ENCODE measurements at regions not wholly inside any gene's neighbourhood (a gene's known extent, or its start where the extent isn't known, plus 50 kb on each side); places are given as distances from the start of the nearest gene placed in this dataset.

DNA sequence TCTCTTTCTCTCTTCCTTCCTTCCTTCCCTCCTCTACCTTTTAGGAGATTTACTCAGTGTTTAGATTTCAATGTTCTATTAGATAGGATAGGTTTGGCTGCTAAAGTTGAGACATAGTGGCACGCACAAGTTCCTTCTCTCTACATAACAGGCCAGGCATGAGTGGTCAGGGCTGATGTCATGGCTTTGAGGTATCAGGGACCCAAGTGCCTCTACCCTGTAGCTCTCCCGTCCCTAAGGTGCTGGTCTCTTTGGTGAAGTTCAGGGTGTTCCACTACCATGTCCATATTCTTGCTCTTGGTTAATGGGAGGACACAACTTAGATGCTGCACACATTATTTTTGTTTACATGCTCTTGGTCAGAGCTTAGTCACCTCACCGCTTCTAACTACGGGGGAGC lies 245.3 kb downstream of the QKI start:
- 93 to 97% methylated on average over 4 of the region's 4 CpGs for WGBS, 2 experiments
- Histone ChIP-seq H3K27ac (ENCODE audit: insufficient read depth, low read depth, low read length, poor library complexity, severe bottlenecking) (no peak overlapping the region), H3K4me1 (ENCODE audit: control insufficient read depth, insufficient read depth, low read length) (peaks cover 3% of the 10 kb centered on the region), H3K4me3 (ENCODE audit: insufficient read depth, low read depth, low read length) (no peak overlapping the region), H3K9me3 (ENCODE audit: control insufficient read depth, low read length) (no peaks in the 10 kb centered on the region), H3K27me3 (ENCODE audit: control insufficient read depth, insufficient read depth, low read length, poor library complexity, severe bottlenecking) (no peaks in the 10 kb centered on the region), H3K36me3 (ENCODE audit: control insufficient read depth, insufficient read depth, low read length) (no peaks in the 10 kb centered on the region)

DNA sequence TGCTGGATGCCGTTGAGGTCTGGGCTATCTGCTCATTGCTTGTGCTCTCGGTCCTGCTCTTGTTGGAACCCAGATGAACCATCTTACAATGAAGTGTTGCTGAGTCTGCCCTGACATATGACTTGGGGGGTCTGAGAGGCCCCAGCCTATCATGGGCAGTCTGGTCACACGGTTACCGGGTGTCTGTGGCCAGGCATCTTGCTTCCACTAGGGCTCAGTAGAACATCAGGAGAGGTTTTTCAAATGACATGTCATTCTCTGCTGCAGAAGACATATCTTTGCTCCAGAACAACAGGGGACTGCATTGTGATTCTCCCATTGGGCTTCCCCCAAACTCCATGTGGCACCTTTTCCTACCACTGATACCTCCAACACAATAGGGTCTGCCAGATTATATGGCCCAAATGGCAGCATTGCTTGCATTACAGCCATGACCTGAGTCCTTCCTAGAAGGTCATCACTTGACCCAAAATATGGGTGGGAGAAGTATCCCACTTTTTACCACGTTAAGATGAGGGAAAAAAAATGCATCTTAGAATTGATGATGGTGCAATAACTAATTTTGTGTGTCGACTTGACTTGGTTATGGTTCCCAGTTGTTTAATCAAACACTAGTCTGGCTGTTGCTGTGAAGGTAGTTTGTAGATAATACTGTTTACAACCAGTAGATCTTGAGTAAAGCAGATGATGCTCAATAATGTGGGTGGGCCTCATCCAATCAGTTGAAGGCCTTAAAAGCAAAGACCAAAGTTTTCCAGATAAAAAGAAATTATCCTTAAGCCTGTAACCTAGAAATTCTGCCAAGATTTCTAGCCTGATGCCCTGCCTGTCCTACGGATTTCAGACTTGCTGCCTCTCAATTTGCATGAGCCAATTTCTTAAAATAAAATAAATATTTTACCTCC lies 241.0 kb downstream of the QKI start:
- WGBS, 2 experiments: 92 to 93% methylated on average over 7 of the region's 7 CpGs

DNA sequence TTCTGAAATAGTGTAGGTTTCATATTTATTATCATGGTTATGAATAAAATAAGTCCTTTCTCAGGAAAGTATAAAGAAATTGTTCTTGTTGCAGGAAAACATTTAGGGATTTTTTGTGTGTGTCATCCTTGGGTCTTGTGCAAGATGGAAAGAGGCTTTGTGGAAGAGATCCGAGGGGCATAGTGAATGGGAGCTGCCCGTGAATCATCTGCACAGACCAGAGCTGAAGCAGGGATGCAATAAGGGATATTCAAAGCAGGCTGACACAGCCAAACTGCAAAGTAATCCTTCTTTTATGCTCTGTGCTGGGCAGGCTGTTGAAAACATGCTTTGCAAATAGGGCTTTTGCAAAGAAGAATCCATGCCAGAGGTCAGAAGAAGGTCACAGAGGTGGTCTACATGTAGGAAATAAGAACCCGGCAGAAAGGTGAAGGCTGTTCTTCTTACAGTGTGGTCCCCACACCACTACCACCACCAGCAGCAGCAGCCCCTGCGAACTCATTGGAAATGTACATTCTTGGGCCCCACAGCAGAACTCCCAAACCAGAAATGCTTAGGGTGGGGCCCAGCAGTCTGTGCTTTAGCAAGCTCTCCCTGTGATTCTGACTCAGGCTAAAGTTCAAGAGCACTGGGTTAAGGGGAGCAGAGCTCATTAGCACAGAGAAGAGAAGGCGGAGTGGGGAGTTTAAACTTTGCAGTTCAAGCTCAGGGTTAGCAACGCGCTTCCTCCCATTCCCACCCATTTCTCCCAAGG lies 237.6 kb downstream of the QKI start:
- no peaks in the 10 kb centered on the region for H3K9me3 ChIP-seq (ENCODE audit: control insufficient read depth, low read length)
- H3K27me3 ChIP-seq (ENCODE audit: control insufficient read depth, insufficient read depth, low read length, poor library complexity, severe bottlenecking): no peaks in the 10 kb centered on the region
- H3K27ac ChIP-seq (ENCODE audit: insufficient read depth, low read depth, low read length, poor library complexity, severe bottlenecking): no peak overlapping the region
- H3K36me3 ChIP-seq (ENCODE audit: control insufficient read depth, insufficient read depth, low read length): no peaks in the 10 kb centered on the region
- WGBS, 2 experiments: 87 to 88% methylated on average over 7 of the region's 7 CpGs
- no peaks in the 10 kb centered on the region for H3K4me1 ChIP-seq (ENCODE audit: control insufficient read depth, insufficient read depth, low read length)
- no peak overlapping the region for H3K4me3 ChIP-seq (ENCODE audit: insufficient read depth, low read depth, low read length)

More for the DNA sequence above, 241.0 kb downstream of the QKI start:
- Histone ChIP-seq H3K27me3 (ENCODE audit: control insufficient read depth, insufficient read depth, low read length, poor library complexity, severe bottlenecking) (no peaks in the 10 kb centered on the region), H3K36me3 (ENCODE audit: control insufficient read depth, insufficient read depth, low read length) (no peaks in the 10 kb centered on the region), H3K9me3 (ENCODE audit: control insufficient read depth, low read length) (no peaks in the 10 kb centered on the region), H3K27ac (ENCODE audit: insufficient read depth, low read depth, low read length, poor library complexity, severe bottlenecking) (no peak overlapping the region), H3K4me3 (ENCODE audit: insufficient read depth, low read depth, low read length) (no peak overlapping the region), H3K4me1 (ENCODE audit: control insufficient read depth, insufficient read depth, low read length) (no peaks in the 10 kb centered on the region)

DNA sequence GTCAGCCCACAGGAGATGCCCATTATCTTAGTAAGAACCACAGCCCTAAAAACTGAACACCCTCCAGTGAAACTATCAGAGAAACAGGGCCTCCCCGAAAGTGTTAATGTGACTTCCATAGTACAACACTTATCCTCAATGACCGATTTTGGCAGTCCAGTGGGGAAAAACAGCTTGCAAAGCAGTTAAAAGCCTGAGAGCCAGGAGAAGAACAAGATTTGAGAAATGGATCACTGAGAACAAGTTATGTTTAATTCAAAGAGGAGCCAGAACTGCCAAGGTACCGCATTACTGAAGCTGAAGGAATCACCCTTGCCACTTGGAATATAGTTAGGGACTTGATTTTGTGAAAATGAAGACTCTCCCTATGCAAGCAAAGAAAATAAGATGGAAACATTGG lies 236.9 kb downstream of the QKI start:
- Histone ChIP-seq H3K27ac (ENCODE audit: insufficient read depth, low read depth, low read length, poor library complexity, severe bottlenecking) (no peak overlapping the region), H3K9me3 (ENCODE audit: control insufficient read depth, low read length) (no peaks in the 10 kb centered on the region)
- WGBS, 2 experiments: 93 to 99% methylated on average over 3 of the region's 3 CpGs

DNA sequence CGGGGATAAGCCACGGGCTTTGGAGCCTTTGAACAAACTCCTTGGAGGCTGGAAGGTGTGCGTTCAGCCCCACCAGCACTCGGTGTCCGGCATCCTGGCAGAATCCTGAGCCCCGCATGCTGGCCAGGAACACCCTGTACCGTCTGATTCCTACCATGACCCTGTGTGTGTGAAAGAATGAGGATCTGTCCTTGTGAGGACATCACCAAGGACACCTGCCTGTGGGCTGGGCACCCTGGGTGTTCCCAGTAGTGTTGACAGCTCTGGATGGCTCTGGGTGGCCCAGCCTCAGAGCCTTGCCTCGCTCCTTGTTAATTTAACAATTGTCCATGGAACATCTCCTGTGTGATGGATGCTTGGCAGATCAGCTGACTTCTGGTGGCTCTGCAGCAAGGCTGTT lies 234.3 kb downstream of the QKI start:
- H3K4me1 ChIP-seq (ENCODE audit: control insufficient read depth, insufficient read depth, low read length): no peaks in the 10 kb centered on the region
- WGBS, 2 experiments: 93 to 97% methylated on average over 8 of the region's 8 CpGs
- no peaks in the 10 kb centered on the region for H3K9me3 ChIP-seq (ENCODE audit: control insufficient read depth, low read length)
- no peaks in the 10 kb centered on the region for H3K27me3 ChIP-seq (ENCODE audit: control insufficient read depth, insufficient read depth, low read length, poor library complexity, severe bottlenecking)
- H3K36me3 ChIP-seq (ENCODE audit: control insufficient read depth, insufficient read depth, low read length): no peaks in the 10 kb centered on the region
- no peak overlapping the region for H3K4me3 ChIP-seq (ENCODE audit: insufficient read depth, low read depth, low read length)
- H3K27ac ChIP-seq (ENCODE audit: insufficient read depth, low read depth, low read length, poor library complexity, severe bottlenecking): no peak overlapping the region

More for the DNA sequence above, 236.9 kb downstream of the QKI start:
- H3K4me3 ChIP-seq (ENCODE audit: insufficient read depth, low read depth, low read length): no peak overlapping the region
- H3K36me3 ChIP-seq (ENCODE audit: control insufficient read depth, insufficient read depth, low read length): no peaks in the 10 kb centered on the region
- no peaks in the 10 kb centered on the region for H3K4me1 ChIP-seq (ENCODE audit: control insufficient read depth, insufficient read depth, low read length)
- no peaks in the 10 kb centered on the region for H3K27me3 ChIP-seq (ENCODE audit: control insufficient read depth, insufficient read depth, low read length, poor library complexity, severe bottlenecking)

DNA sequence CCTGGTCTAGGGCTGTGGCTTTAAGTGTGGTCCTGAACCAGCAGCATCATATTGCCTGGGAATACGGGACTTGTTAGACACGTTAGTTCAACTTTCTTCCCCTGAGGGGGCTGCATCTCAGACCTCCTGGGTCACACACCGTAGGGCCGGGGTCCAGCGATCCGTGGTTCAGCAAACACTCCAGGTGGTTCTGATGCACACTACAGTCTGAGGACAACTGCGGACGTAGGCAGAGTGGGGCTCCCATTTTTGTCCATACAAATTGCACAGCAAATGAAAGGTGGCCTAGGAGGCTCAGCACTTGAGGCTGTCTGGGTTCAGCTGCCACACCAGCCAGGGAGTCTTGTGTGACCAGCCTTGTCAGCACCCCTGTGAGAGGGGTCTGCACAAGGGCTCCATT lies 233.1 kb downstream of the QKI start:
- 92 to 96% methylated on average over 8 of the region's 8 CpGs for WGBS, 2 experiments
- no peak overlapping the region for H3K4me3 ChIP-seq (ENCODE audit: insufficient read depth, low read depth, low read length)
- no peak overlapping the region for H3K27ac ChIP-seq (ENCODE audit: insufficient read depth, low read depth, low read length, poor library complexity, severe bottlenecking)

DNA sequence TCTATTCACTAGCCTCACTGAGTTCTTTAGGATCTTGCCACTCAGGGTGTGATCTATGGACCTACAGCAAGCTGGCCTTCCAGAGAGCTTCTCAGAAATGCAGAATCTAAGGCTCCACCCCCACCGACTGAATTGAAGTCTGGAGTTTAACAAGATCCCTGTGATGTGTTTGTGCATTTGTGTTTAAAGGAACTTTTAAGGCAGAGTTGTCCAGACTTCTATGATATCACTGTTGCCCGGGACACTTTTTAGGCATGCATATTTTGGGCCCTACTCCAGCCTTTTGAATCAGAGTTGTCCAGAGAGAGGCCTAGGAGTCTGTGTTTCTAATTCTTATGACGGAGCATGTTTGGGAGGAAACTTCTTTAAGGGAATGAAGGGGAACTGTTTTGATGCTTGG lies 232.3 kb downstream of the QKI start:
- no peaks in the 10 kb centered on the region for H3K9me3 ChIP-seq (ENCODE audit: control insufficient read depth, low read length)
- 87 to 94% methylated on average over 3 of the region's 3 CpGs for WGBS, 2 experiments
- H3K27me3 ChIP-seq (ENCODE audit: control insufficient read depth, insufficient read depth, low read length, poor library complexity, severe bottlenecking): no peaks in the 10 kb centered on the region
- no peak overlapping the region for H3K27ac ChIP-seq (ENCODE audit: insufficient read depth, low read depth, low read length, poor library complexity, severe bottlenecking)
- no peak overlapping the region for H3K4me3 ChIP-seq (ENCODE audit: insufficient read depth, low read depth, low read length)
- no peaks in the 10 kb centered on the region for H3K36me3 ChIP-seq (ENCODE audit: control insufficient read depth, insufficient read depth, low read length)
- H3K4me1 ChIP-seq (ENCODE audit: control insufficient read depth, insufficient read depth, low read length): no peaks in the 10 kb centered on the region

More for the DNA sequence above, 233.1 kb downstream of the QKI start:
- no peaks in the 10 kb centered on the region for H3K27me3 ChIP-seq (ENCODE audit: control insufficient read depth, insufficient read depth, low read length, poor library complexity, severe bottlenecking)
- no peaks in the 10 kb centered on the region for H3K36me3 ChIP-seq (ENCODE audit: control insufficient read depth, insufficient read depth, low read length)
- no peaks in the 10 kb centered on the region for H3K9me3 ChIP-seq (ENCODE audit: control insufficient read depth, low read length)
- H3K4me1 ChIP-seq (ENCODE audit: control insufficient read depth, insufficient read depth, low read length): no peaks in the 10 kb centered on the region

DNA sequence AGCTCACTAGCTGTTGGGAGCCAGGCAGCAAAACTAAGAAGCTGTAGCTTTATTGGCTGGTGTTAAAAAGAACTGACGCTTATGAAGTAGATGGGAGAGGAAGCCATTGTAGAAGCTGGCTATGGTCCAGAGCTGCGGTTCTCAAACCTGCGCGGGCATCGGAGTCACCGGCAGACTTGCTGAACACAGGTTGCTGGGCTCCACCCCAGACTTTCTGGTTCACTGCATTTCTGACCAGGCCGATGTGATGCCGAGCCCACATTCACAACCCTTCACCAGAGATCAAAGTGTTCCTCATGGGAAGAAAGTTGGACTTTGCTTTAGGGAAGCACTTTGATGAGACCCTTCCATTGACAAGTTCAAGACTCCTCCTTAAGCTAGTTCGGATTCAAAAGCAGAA lies 231.6 kb downstream of the QKI start:
- no peaks in the 10 kb centered on the region for H3K27me3 ChIP-seq (ENCODE audit: control insufficient read depth, insufficient read depth, low read length, poor library complexity, severe bottlenecking)
- 94 to 95% methylated on average over 9 of the region's 9 CpGs for WGBS, 2 experiments
- H3K4me1 ChIP-seq (ENCODE audit: control insufficient read depth, insufficient read depth, low read length): no peaks in the 10 kb centered on the region
- no peak overlapping the region for H3K27ac ChIP-seq (ENCODE audit: insufficient read depth, low read depth, low read length, poor library complexity, severe bottlenecking)
- H3K9me3 ChIP-seq (ENCODE audit: control insufficient read depth, low read length): no peaks in the 10 kb centered on the region
- no peaks in the 10 kb centered on the region for H3K36me3 ChIP-seq (ENCODE audit: control insufficient read depth, insufficient read depth, low read length)
- H3K4me3 ChIP-seq (ENCODE audit: insufficient read depth, low read depth, low read length): no peak overlapping the region

DNA sequence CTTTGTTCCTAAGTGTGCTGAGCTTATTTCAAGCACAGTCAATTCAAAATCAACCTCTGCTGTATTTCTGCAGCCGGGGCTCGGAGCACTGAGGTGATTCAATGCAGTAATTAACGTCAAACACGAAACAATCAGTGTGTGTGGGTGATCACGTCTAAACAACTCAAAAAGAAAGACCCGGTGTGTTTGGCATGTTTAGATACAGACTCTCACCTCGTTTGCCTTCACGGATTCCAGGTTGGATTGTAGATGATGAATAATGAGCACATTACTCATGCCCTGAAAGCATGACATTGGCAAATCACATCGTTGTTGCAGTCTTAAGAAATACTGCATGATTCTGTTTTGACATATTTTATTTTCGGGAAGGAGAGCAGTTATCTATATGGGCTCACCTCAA lies 231.0 kb downstream of the QKI start:
- Histone ChIP-seq H3K36me3 (ENCODE audit: control insufficient read depth, insufficient read depth, low read length) (no peaks in the 10 kb centered on the region), H3K4me3 (ENCODE audit: insufficient read depth, low read depth, low read length) (no peak overlapping the region), H3K27ac (ENCODE audit: insufficient read depth, low read depth, low read length, poor library complexity, severe bottlenecking) (no peak overlapping the region), H3K9me3 (ENCODE audit: control insufficient read depth, low read length) (no peaks in the 10 kb centered on the region), H3K27me3 (ENCODE audit: control insufficient read depth, insufficient read depth, low read length, poor library complexity, severe bottlenecking) (no peaks in the 10 kb centered on the region), H3K4me1 (ENCODE audit: control insufficient read depth, insufficient read depth, low read length) (no peaks in the 10 kb centered on the region)
- WGBS, 2 experiments: 93 to 96% methylated on average over 10 of the region's 10 CpGs

DNA sequence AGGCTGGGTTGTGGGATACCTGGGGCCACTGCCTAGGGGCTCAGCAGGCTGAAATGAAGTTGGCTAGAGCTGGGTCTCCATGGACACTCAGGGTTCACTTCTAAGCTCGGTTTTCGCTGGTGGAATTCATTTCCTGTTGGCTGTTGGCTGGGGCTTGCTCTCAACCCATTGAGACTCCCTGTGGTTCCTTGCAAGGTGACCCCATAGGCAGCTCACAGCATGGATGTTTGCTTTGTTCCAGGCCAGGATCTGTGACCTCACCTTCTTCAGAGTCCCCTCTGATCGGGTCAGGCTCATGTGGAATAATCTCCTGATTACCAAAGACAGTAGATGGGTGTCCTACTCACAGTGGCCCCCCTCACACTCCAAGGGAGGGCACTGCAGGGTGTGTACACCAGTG lies 229.3 kb downstream of the QKI start:
- no peaks in the 10 kb centered on the region for H3K36me3 ChIP-seq (ENCODE audit: control insufficient read depth, insufficient read depth, low read length)
- 74 to 79% methylated on average over 3 of the region's 3 CpGs for WGBS, 2 experiments
- no peaks in the 10 kb centered on the region for H3K9me3 ChIP-seq (ENCODE audit: control insufficient read depth, low read length)
- no peaks in the 10 kb centered on the region for H3K4me1 ChIP-seq (ENCODE audit: control insufficient read depth, insufficient read depth, low read length)
- H3K27ac ChIP-seq (ENCODE audit: insufficient read depth, low read depth, low read length, poor library complexity, severe bottlenecking): no peak overlapping the region
- H3K27me3 ChIP-seq (ENCODE audit: control insufficient read depth, insufficient read depth, low read length, poor library complexity, severe bottlenecking): no peaks in the 10 kb centered on the region
- H3K4me3 ChIP-seq (ENCODE audit: insufficient read depth, low read depth, low read length): no peak overlapping the region
